CD14-positive monocyte (primary cell): ENCODE measurements at regions not wholly inside any gene's neighbourhood (a gene's known extent, or its start where the extent isn't known, plus 50 kb on each side); places are given as distances from the start of the nearest gene placed in this dataset.
"Not testable (repeated sequence)": the region's sequence is repeated elsewhere in the genome, so short reads cannot be mapped to it uniquely, and the experiment has no call there.

Experiments used
- DNase-seq, 3 donors: peaks; one replicate each; pipeline ENCODE4 v3.0.0-alpha.2; 2011 to 2022
- H2AFZ ChIP-seq: 2 replicates; pipeline ENCODE4 v1.6.0; 2012; ENCODE audit warnings: mild to moderate bottlenecking, low read depth, low read length, inconsistent platforms; ENCODE audit not compliant: insufficient read depth, poor library complexity, severe bottlenecking
- H3K27ac ChIP-seq, 2 donors: 1 replicate in 1 of 2; 2 replicates in 1 of 2; pipeline ENCODE4 v1.5.1; 2012 to 2013; ENCODE audit warnings: low read length in 2 of 2, control low read depth in 1 of 2, inconsistent platforms in 1 of 2, low read depth in 1 of 2, mild to moderate bottlenecking in 1 of 2
- H3K27me3 ChIP-seq, 2 donors: one replicate each; pipeline versions ENCODE4 v1.6.0 to v1.6.1; 2011 to 2013; ENCODE audit warnings: low read length in 2 of 2; ENCODE audit not compliant: control insufficient read depth in 2 of 2, insufficient read depth in 2 of 2
- H3K36me3 ChIP-seq, 2 donors: replicated peaks in 1 of 2; 1 replicate in 1 of 2; 2 replicates in 1 of 2; pipeline versions ENCODE4 v1.5.1 to v1.6.1; 2012 to 2013; ENCODE audit warnings: low read length in 2 of 2, control low read depth in 1 of 2, inconsistent platforms in 1 of 2, mild to moderate bottlenecking in 1 of 2; ENCODE audit not compliant: insufficient read depth in 2 of 2, control insufficient read depth in 1 of 2
- H3K4me1 ChIP-seq, 2 donors: 1 replicate in 1 of 2; 2 replicates in 1 of 2; pipeline versions ENCODE4 v1.5.1 to v1.6.1; 2012 to 2013; ENCODE audit warnings: low read length in 2 of 2, control low read depth in 1 of 2, inconsistent platforms in 1 of 2, mild to moderate bottlenecking in 1 of 2, moderate library complexity in 1 of 2; ENCODE audit not compliant: insufficient read depth in 2 of 2, control insufficient read depth in 1 of 2
- H3K4me2 ChIP-seq: replicated peaks from 2 replicates; pipeline ENCODE3; 2012; ENCODE audit warnings: low read length, moderate library complexity, mild to moderate bottlenecking; ENCODE audit not compliant: poor library complexity, severe bottlenecking; ENCODE audit errors: extremely low read depth
- H3K4me3 ChIP-seq, 3 experiments: fragments of 200-600 bp in 1 of 3; sonication (generic) in 1 of 3; replicated peaks in 1 of 3; 1 replicate in 2 of 3; 2 replicates in 1 of 3; pipeline ENCODE4 v1.5.1; 2011 to 2013; ENCODE audit warnings: low read length in 3 of 3, mild to moderate bottlenecking in 3 of 3, control low read depth in 2 of 3, low read depth in 2 of 3, inconsistent platforms in 1 of 3, moderate library complexity in 1 of 3
- H3K79me2 ChIP-seq: 2 replicates; pipeline ENCODE4 v1.6.0; 2012; ENCODE audit warnings: mild to moderate bottlenecking, control low read depth, inconsistent platforms, low read length, moderate library complexity; ENCODE audit not compliant: insufficient read depth
- H3K9ac ChIP-seq: 2 replicates; pipeline ENCODE4 v1.6.0; 2017; ENCODE audit warnings: low read length, mild to moderate bottlenecking; ENCODE audit not compliant: insufficient read depth, poor library complexity, severe bottlenecking
- H3K9me3 ChIP-seq, 2 donors: replicated peaks in 1 of 2; 1 replicate in 1 of 2; 2 replicates in 1 of 2; pipeline versions ENCODE4 v1.5.1 to v1.6.1; 2012 to 2013; ENCODE audit warnings: low read length in 2 of 2, control low read depth in 1 of 2; ENCODE audit not compliant: control insufficient read depth in 1 of 2, insufficient read depth in 1 of 2
- H4K20me1 ChIP-seq: 2 replicates; pipeline ENCODE4 v1.6.0; 2012; ENCODE audit warnings: mild to moderate bottlenecking, low read length, control low read depth, moderate library complexity; ENCODE audit not compliant: insufficient read depth
- H3K27ac Mint-ChIP-seq, 7 donors: one replicate each; pipeline ENCODE4 v1.8.0; 2020; ENCODE audit warnings: mild to moderate bottlenecking in 7 of 7, mixed read lengths in 7 of 7, moderate library complexity in 6 of 7, inconsistent platforms in 2 of 7
- H3K27me3 Mint-ChIP-seq, 3 donors: one replicate each; pipeline ENCODE4 v1.8.0; 2021 to 2022; ENCODE audit warnings: low read depth in 3 of 3, mild to moderate bottlenecking in 3 of 3, mixed read lengths in 3 of 3, moderate library complexity in 3 of 3, inconsistent platforms in 1 of 3
- H3K36me3 Mint-ChIP-seq, 2 donors: one replicate each; pipeline ENCODE4 v1.8.0; 2020; ENCODE audit warnings: mixed read lengths in 2 of 2, inconsistent platforms in 1 of 2, mild to moderate bottlenecking in 1 of 2
- H3K4me1 Mint-ChIP-seq: one replicate; pipeline ENCODE4 v1.8.0; 2020; ENCODE audit warnings: mild to moderate bottlenecking, mixed read lengths
- H3K4me3 Mint-ChIP-seq, 2 donors: one replicate each; pipeline ENCODE4 v1.8.0; 2020; ENCODE audit warnings: mild to moderate bottlenecking in 2 of 2, mixed read lengths in 2 of 2, moderate library complexity in 1 of 2
- H3K9me3 Mint-ChIP-seq, 7 donors: one replicate each; pipeline ENCODE4 v1.8.0; 2020 to 2022; ENCODE audit warnings: mixed read lengths in 7 of 7, mild to moderate bottlenecking in 6 of 7, moderate library complexity in 6 of 7, inconsistent platforms in 2 of 7
- WGBS: methylation state at CpG from one replicate; pipeline ENCODE4 v1.1.5; 2013; ENCODE audit warnings: missing lambda C conversion rate; ENCODE audit not compliant: insufficient coverage; 5-methylcytosine and 5-hydroxymethylcytosine counted together
- intact Hi-C, 2 donors: fragments of 100-400 bp; cut with micrococcal nuclease; formaldehyde crosslinking; loops; one replicate each; pipeline versions ENCODE4 v1.15.0 to v1.15.1; 2023
- TF ChIP-seq, protein P1 (sequence below): fragments of 200-600 bp; IDR thresholded peaks from one replicate; pipeline ENCODE4 v1.8.0; 2022; ENCODE audit warnings: antibody characterized with exemption, mild to moderate bottlenecking

DNA sequence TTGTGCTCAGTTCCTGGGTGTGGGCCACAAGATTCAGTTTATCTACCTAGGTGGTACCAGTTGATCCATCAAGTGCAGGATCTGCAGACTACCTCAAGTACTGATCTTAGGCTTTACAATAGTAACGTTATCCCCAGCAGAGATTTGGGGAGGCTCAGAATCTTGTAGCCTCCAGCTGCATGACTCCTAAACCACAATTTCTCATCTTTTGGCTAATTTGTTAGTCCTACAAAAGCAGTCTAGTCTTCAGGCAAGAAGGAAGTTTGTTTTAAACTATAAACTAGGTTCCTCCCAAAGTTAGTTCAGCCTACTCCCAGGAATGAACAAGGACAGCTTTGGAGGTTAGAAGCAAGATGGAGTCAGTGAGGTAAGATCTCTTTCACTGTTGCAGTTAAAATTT is 213.5 kb upstream of the PIEZO2 start:
- no peak overlapping the region for H3K27ac ChIP-seq
- H3K27me3 ChIP-seq: no peaks in the 10 kb centered on the region
- H3K36me3 ChIP-seq: no peaks in the 10 kb centered on the region
- Mint-ChIP-seq H3K36me3 (no peaks in the 10 kb centered on the region), H3K9me3 (peaks cover 0 to 1% (median 0%) of the 10 kb centered on the region in 7 donors), H3K27ac (no peak overlapping the region), H3K27me3 (peaks cover 0 to 2% (median 1%) of the 10 kb centered on the region in 3 donors), H3K4me1 (peaks cover under 1% of the 10 kb centered on the region), H3K4me3 (no peak overlapping the region)
- no peaks in the 10 kb centered on the region for H4K20me1 ChIP-seq
- no peaks in the 10 kb centered on the region for H3K4me1 ChIP-seq
- H3K9me3 ChIP-seq: no peaks in the 10 kb centered on the region
- intact Hi-C loops: no loop called here
- no peak overlapping the region for H3K4me2 ChIP-seq
- no peak overlapping the region for H3K4me3 ChIP-seq
- TF ChIP-seq, protein P1, sequence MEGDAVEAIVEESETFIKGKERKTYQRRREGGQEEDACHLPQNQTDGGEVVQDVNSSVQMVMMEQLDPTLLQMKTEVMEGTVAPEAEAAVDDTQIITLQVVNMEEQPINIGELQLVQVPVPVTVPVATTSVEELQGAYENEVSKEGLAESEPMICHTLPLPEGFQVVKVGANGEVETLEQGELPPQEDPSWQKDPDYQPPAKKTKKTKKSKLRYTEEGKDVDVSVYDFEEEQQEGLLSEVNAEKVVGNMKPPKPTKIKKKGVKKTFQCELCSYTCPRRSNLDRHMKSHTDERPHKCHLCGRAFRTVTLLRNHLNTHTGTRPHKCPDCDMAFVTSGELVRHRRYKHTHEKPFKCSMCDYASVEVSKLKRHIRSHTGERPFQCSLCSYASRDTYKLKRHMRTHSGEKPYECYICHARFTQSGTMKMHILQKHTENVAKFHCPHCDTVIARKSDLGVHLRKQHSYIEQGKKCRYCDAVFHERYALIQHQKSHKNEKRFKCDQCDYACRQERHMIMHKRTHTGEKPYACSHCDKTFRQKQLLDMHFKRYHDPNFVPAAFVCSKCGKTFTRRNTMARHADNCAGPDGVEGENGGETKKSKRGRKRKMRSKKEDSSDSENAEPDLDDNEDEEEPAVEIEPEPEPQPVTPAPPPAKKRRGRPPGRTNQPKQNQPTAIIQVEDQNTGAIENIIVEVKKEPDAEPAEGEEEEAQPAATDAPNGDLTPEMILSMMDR: no peak
- no CpG with 5 or more reads among the region's 1 CpG for WGBS
- no peak overlapping the region for H3K9ac ChIP-seq
- DNase-seq: no peak
- no peak overlapping the region for H2AFZ ChIP-seq
- H3K79me2 ChIP-seq: no peaks in the 10 kb centered on the region

- H3K27ac ChIP-seq, H3K9me3 Mint-ChIP-seq, H3K27me3 Mint-ChIP-seq, H3K4me1 Mint-ChIP-seq, H3K27ac Mint-ChIP-seq, H3K27me3 ChIP-seq, H3K36me3 Mint-ChIP-seq, H3K36me3 ChIP-seq, DNase-seq, H3K4me2 ChIP-seq, H3K4me3 Mint-ChIP-seq, H3K9ac ChIP-seq, H3K79me2 ChIP-seq, intact Hi-C loops, H3K9me3 ChIP-seq, H3K4me3 ChIP-seq, H3K4me1 ChIP-seq, H4K20me1 ChIP-seq, H2AFZ ChIP-seq: not testable (repeated sequence)
- WGBS: no CpG with 5 or more reads among the region's 6 CpGs
Observed at GRCh38 chr18:11361862-11362261, 212.5 kb upstream of the PIEZO2 start.
